ENCODE measurements at regions not wholly inside any gene's neighbourhood (a gene's known extent, or its start where the extent isn't known, plus 50 kb on each side); places are given as distances from the start of the nearest gene placed in this dataset.

DNA sequence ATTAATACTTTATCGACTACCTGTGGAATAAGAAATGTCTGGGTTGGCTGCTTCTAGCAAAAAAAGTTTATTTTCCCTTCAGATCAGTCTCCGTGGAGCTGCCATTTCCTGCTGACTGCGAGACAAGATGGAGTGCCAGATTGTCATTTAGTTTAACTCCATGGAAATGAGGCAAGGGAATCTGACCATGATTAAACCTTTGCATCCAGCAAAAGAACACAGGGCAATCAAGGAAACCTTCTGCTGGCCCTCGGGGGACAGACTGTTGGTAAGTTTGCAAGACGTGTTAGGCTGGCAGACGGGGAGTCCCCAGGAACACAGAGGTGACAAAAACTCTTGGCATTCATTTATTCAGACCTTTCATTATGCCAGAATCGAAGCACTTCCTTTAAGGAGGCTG, 52.2 kb upstream of the SPACA1 start:
- DNase-seq (ENCODE audit: low spot score) = no peak

DNA sequence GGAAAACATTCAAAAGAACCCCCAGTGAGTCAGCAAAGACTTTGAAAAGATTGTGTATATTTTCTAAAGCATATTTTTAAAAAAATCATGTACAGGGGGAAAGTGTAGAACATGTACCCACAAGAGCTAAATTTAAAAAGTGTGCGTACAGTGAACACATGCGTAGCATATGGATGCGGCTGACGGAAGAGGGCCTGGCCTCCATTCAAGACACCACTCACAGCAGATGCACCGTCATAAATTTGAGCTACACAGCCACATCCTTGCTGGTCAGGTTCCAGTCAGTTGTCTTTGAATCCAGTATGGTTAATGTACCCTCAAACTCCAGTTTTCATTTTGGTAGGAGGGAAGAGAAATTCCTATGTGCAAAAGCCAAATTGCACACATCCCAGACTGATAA, 54.3 kb upstream of the SPACA1 start:
- no peak for DNase-seq (ENCODE audit: low spot score)

DNA sequence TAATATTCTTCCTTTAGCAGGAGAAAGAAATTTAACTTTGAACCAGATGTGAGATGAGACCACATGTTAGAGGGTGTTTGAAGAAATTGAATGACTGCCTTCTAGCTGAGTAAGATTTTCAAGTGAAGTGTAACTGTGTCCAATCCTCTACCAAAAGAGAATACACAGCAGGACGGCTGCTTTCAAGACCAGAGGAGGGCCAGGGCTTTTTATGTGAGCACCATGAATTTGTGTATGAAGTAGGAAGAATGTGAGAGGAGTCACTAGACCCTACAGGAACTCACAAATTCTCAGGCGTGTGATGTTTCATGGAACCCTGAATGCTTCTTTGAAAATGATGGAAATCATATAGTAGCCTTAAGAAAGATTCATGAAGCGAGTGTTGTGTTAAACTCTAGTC, 56.8 kb upstream of the SPACA1 start:
- no peak for DNase-seq (ENCODE audit: low spot score)

DNA sequence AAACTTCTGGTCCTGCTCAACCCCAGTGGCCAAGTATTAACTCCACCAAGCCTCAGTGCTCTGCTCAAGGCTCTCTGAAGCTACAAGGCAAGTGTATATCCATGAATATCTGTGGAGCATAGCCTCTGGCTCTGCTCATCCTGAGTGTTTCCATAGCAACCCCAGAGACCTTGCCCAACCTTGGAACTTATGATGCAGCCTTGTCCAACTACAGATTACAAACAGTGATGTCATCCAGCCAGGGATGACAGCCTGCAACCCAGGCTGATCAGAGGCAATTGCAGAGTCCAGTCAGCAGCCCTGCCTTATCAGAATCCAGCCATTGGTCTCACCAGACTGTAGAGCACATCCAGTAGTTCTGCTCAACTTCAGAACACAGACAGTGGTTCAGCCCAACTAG, 65.5 kb upstream of the SPACA1 start:
- no peak for DNase-seq (ENCODE audit: low spot score)

DNA sequence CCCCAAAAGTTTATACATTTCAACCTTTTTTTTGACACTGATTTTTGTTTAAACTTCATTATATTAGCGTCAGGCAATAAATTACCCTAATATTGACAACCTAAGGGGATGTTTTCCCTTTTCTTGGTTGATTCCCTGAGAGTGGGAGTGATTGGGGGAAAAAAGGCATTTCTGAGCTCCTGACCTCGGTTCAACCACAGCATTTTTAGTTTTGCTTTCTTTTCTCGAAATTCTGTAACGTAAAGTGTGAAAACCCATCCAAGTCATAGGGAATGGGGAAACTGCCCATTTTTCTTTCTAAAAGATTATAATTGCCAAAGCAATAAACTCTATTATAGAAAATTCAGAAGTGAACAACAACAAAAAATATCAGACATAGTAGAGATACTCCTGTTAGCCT, 67.9 kb upstream of the SPACA1 start:
- DNase-seq (ENCODE audit: low spot score) = no peak

DNA sequence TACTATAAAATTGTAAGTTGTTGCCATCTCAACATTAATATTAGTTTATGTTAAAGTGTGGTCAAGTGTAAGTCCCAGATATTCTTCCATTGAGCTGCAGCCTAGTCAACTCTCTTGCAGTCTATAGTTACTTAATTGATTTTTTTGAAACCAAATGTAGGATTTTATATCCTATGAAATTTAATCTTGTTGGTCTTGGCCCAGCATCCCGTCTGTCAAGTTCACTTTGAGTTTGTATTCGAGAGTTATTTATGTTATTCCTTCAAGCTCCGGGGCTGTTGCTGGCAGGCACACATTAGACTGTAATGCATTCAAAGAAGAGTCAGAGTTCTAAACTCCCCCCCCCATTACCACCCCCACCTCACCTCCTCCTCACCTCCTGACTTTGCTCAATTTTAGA, 71.0 kb upstream of the SPACA1 start:
- no peak for DNase-seq (ENCODE audit: low spot score)

DNA sequence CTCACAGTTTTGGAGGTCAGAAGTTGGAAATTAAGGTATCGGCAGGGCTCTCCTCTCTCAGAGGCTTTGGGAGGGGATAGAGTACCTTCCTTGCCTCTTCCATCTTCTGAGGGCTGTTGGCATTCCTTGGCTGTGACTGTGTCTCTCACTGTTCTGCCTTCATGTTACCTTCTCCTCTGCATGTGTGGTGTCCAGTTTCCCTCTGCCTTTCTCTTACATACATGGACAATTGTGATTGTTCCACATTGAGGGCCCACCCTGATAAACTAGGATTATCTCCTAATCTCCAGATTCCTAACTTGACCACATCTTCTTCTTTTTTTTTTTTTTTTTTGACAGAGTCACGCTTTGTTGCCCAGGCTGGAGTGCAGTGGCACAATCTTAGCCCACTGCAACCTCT, 72.1 kb upstream of the SPACA1 start:
- DNase-seq (ENCODE audit: low spot score) = no peak

DNA sequence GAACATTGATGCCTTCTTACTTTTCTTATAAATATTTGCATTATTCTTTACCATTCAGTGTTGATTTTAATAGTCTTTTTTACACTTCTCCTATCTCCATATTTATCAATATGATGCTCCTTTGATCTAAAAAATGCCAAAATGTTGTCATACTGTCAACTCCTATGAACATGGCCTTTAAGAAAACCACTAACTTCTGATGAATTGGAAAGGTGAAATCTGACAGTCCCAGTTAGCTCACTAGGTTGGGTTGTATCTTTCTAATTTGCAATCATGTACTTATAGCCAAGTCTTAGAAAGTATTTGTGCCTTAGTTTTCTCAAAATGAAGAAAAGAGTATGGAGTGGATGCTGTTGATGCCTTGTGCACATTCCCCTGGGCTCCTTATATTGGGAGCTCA, 75.4 kb upstream of the SPACA1 start:
- DNase-seq (ENCODE audit: low spot score) = no peak

DNA sequence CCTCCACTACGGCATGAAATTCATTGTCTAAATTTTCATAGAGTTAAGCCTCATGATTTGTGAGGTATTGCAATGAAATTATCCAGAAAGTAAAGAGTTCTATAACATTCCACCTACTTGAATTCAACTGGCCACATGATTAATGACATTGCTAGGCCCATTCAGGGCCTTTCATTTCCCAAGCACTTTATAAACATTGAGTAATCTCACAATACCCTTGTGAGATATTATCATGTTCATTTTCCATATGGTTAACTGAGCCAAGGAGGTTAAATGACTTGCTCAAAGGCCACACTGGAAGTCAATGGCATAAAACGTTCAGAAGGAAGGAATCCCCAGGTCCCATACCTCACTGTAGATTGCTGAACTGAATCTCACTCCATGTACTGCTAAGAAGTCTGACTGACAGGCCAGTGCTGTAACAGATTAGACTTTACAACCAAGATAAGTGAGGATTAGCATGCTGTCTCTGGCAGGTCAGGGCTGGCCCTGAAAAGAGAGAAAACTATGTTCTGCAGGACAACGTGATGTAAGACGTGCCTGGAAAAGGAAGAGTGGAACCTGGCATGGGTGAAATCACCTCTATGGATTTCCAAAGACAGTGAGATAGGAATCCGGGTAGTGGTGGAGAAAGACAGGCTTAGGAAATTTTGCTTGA, 75.9 kb upstream of the SPACA1 start:
- DNase-seq (ENCODE audit: low spot score) = no peak

DNA sequence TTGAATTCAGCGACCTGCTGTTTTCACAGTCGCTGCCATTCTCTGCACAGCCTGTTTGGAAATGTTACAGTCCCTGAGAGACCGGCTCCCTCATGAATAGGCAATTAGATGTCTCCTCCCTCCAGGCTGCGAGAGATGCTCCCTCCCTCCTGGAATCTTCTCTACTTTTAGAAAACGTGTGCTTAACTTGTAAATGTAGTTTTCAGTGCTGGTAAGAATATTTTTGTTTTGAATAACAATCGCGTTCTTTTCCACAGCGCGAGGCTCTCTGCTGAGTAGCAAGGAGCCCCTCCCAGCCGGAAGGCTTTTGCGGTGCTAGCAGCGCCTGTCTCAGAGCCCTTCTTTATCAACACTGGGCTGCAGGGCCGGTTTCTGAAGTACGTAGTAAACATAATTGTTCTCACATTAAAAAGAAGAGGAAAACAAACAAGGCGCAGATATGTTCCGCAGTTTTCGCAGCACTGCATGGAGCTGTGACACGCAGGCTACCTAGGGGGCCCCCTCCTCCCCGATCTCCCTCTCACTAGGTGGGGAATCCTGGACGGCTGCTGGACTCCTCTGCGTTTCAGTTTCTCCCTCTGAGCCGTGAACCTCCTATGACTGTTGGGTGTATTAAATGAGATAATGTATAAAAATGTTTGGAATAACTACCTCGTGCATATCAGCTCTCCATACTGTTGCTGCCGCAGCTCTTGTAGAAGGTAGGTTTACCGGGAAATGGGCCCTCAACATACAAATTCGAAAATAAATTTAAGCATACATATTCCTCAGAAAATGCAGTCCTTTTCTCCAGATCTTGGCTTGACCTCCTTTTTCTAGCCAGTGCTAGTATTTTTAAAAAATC, 79.0 kb upstream of the SPACA1 start:
- DNase-seq (ENCODE audit: low spot score) = peak; percentile 8

DNA sequence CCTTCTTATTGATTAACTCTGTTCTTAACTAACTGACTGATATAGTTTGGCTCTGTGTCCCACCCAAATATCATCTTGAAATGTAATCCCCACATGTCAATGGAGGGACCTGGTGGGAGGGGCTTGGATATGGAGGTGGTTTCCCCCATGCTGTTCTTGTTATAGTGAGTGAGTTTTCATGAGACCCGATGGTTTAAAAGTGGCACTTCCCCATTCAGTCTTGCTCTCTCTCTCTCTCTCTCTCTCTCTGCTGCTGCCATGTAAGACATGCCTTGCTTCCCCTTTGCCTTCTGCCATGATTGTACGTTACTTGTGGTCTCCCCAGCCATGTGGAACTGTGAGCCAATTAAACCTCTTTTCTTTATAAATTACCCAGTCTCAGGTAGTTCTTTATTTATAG, 81.8 kb upstream of the SPACA1 start:
- DNase-seq (ENCODE audit: low spot score) = no peak

DNA sequence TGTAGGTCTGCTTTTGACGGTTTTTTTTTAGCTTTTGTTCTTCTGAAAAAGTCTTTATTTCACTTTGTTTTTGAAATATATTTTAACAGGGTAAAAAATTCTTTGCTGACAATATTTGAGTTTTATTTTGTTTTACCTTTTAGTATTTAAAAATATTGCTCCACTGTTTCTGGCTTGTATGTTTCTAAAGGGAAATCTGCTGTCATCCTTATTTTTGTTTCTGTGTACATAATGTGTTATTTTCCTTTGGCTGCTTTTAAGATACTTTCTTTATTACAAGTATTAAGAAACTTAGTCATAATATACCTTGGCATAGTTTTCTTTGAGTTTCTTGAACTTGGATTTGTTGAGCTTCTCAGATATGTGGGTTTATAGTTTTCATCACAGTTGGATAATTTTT, 88.6 kb upstream of the SPACA1 start:
- DNase-seq (ENCODE audit: low spot score) = no peak

DNA sequence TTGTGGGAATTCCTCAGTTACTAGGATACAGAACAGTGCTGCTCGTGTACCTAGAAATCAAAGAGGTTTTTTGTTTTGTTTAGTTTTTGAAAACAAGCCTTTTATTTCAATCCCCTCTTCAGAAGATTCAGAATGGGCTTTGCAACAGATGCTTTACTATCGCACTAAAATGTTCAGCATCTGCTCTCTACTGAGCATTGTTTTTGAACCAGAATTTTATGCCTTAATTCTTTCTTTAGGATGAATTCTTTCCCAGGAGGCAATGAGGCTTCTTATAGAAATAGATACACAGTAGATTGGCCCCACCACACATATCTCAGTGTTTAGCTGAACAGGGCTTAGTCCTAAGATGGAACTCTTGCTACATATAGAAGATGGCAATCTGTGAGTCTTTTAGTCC, 95.9 kb upstream of the SPACA1 start:
- no peak for DNase-seq (ENCODE audit: low spot score)

DNA sequence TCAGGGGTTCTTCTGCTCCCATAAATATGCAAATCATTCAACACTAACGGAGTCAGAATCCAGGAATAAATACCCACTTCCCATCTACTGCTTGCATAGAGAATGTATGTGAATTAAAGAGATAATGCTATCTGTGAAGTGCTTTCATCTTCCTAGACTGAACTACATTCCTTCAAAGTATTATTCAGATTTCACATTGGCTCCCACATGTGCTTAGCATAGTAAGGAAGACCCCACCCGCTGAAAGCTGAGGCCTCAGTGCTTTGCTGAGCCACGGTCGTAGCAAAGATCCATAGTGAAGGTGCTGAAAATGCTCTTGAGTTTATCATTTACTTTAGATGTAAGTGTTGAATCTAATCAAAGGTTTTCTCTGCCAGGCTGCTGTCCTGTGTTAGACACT, 97.0 kb upstream of the SPACA1 start:
- DNase-seq (ENCODE audit: low spot score) = no peak

DNA sequence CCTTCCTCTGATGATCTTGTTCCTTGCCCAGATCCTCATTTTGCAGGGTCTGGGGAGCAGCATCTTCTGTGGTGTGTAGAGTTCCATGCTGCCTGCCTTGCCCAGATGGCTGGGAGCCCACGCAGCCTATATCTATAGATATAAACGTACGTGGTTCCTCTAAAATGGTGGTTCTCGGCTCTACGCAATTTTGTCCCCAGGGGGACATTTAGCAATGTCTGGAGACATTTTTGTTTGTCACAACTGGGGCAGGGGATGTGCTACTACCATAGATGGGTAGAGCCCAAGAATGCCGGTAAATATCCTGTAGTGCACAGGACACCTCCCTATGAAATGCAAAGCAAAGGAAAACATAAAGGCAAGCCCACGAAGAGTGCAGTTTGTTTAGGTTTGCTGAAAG, 98.4 kb upstream of the SPACA1 start:
- DNase-seq (ENCODE audit: low spot score) = no peak

DNA sequence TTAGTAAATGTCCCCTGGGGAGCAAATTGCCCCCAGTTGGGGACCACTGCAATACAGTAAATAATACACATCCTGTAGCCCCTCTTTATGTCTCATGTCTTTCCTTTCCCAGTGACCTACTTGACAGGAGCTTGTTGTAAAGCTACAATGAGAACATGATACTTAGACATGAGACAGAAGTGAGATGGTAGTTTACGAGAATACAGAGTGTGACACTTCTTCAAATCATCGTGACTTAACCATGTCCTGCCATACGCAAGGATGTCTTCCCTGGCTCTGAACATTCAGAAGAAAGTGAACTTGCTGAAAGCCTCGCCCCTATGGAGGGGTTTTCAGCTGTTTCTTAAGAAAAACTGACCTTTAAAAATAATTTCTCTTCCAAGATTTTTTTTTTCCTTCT, 101.0 kb upstream of the SPACA1 start:
- DNase-seq (ENCODE audit: low spot score) = no peak

DNA sequence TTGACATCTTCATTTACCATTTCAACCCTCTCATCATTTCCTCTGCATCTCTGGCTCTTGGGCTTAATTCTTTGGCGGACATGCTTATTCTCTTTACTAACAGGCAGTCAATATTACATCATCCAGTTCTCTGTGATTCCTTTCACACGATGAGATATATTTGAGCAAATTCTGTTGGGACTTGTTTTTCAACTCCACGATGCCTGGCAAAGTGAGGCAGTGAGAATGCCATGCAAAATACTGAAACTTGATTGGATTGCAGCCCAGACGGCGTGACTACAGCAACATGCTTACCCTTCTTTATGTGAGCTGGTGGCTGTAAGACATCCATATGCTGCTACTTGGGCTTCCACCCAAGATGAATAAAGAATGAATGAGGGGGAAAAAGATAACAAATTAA, 101.7 kb upstream of the SPACA1 start:
- DNase-seq (ENCODE audit: low spot score) = no peak

DNA sequence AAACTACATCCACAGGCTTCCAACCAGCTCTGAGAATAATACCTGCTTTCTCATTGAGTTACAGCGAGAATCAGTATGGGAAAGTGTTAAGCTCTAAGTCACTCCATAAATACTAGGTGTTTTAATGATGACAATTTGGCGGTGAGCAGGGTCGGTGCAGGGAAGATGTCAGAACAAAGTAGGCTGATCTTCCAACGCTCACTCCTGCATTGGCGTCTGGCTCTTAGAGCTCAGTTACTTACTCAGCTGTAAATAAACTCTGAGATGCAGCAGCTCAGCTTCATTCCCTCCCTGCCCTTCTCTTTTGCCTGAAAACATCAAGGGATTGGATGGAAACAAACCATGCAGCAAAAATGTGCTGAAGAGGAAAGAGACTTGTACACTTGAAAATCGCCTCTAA, 102.5 kb upstream of the SPACA1 start:
- no peak for DNase-seq (ENCODE audit: low spot score)

DNA sequence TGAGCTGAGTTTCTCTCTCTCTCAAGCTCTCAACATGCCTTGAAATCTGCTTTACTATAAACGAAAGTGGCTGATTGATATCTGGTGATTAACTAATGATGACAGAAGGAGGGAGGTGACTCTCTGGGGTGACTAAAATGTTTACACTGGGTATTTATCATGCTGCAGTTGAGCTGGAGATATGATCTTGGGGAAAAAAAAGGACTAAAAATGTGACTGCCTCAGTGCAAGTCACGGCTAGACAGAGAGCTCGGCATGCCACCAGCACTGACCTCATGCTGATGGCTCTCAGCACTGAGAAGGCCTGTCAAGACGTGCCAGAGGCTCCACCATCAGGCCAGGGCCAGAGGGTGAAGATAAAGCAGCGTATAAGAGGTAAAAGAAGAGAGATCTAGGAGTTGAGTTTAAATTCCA, 103.1 kb upstream of the SPACA1 start:
- peak; percentile 59 for DNase-seq (ENCODE audit: low spot score)

DNA sequence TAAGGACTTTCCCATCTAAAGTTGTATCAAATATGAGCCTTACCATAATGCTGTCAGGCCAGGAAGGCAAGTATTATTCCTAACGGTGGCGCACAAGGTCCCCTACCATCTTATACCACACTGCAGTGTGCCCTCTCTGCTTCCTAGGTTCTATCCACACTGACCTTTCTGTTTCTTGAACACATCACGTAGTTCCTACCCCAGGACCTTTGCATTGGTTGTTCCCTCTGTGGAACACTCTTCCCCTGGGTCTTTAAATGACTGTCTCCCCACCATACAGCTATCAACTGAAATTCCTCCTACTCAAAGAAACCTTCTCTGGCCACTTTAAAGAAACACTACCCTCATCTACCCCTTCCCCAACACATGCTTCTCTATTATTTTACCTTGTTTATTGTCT, 104.5 kb upstream of the SPACA1 start:
- no peak for DNase-seq (ENCODE audit: low spot score)

DNA sequence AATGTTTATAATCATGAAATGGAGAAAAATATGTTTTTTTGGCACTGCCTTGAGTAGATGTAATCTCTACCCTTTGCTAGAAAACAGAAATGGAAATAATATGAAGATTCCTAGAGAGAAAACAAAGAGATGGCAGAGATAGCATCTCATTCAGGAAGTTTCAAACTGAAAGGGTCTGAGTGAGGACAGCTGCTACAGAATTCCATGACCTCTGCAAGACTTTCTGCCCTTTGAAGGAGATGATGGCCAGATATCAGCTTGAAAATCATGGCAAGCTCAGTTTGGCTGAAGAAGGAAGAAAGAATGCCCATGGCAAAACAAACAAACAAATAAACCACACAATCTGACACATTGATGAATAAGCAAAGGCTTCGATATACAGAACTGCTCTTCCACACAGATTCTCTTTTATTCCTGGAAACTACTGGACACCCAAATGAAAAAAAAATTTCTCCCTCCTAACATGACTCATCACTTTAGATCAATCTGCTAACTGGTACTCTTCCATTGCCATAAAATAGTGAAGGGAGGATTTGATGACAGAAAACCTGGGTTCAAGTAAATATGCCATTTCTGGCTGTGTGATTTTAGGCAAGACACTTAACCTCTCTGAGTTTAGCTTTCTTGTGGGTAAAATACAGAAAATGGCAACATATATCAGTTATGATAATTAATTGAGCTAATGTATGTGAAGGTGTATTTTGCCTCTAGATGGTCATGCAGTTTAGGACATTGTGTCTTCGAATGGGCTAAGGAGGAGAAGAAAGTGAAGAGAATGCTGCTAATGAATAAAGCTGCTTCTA, 105.9 kb upstream of the SPACA1 start:
- DNase-seq (ENCODE audit: low spot score) = no peak

DNA sequence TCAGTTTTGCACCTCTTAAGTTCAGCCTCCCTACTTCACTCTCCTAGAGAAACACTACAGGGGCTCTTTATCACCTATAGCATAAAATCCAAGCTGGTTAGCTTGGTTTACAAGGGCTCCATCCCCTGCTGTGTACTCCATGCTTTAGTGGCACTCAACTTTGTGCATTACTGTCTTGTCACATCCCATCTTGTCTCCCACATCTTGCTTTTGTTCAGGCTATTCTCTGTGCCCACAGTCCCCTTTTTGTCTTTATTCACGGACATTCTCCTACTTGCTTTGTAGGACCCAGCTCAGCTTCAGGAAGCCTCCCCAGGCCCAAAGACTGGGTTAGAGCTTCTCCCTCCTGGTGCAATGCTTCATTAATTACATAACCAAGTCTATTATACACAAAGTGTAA, 107.9 kb upstream of the SPACA1 start:
- no peak for DNase-seq (ENCODE audit: low spot score)

DNA sequence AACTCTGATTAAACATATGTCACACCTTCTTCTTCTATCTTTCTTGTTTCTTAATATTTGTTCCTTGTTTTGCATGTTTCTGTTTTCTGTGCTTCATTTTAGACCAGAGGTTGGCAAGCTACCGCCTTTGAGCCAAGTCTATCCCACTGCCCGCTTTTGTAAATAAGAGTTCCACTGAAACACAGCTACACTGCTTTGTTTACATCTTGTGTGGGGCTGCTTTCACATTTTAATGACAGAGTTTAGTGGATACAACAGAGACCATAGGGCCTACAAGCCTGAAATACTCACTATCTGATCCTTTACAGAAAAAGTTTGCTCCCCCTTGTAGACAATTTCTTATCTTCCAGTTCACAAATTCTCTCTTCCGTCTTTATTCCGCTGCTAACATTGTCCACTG, 109.4 kb upstream of the SPACA1 start:
- no peak for DNase-seq (ENCODE audit: low spot score)
